Sciatic nerve (tissue), 2 donors: ENCODE measurements at regions not wholly inside any gene's neighbourhood (a gene's known extent, or its start where the extent isn't known, plus 50 kb on each side); places are given as distances from the start of the nearest gene placed in this dataset.
"Not testable (repeated sequence)": the region's sequence is repeated elsewhere in the genome, so short reads cannot be mapped to it uniquely, and the experiment has no call there.

ENCODE experiments used
- ATAC-seq: fragments of 200-7000 bp; cut with Tn5 transposase; one replicate; pipeline ENCODE4 v1.9.1; 2020; ENCODE audit warnings: mild to moderate bottlenecking, moderate library complexity
- DNase-seq: peaks from one replicate; pipeline ENCODE4 v3.0.0-alpha.2; 2020; ENCODE audit warnings: low spot score
- intact Hi-C: fragments of 100-400 bp; cut with DNase I; formaldehyde crosslinking; loops from one replicate; pipeline ENCODE4 v1.14.2; 2022
- donor health status: DM: no; HTN: no; CAD: no.
- donor health status: DM: no; HTN: no; CAD: no.

GRCh38 chr2:145421841-145422240 lies 901.9 kb upstream of the ZEB2 start:
- no peak for DNase-seq
- intact Hi-C loops: no loop called here
- ATAC-seq: no peak

DNA sequence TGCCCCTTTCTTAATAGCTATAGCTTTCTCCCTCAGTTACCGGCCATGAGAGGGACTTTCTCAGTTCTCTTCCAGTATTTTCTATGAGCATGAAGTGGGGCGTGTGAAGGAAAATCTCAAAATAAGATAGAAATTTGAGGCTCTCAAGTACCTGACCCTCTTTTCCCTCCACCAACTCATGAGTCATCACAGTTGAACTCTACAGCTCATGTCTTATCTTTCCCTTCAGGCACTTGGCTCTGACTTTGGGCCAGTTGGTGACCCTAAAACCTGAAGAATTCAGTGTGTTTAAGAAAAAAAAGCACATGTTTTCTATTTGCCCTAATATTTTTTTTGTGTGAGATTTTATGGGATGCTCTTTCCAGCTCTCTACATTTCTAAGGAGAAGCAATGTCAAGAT lies 896.7 kb upstream of the ZEB2 start:
- DNase-seq (no peak), ATAC-seq (no peak)
- intact Hi-C loops: no loop called here

- ATAC-seq (no peak), DNase-seq (no peak)
- intact Hi-C loops: no loop called here
Measured at GRCh38 chr2:145415151-145415550, 895.2 kb upstream of the ZEB2 start.

GRCh38 chr2:145413261-145414030 lies 893.5 kb upstream of the ZEB2 start:
- ATAC-seq: no peak
- no peak for DNase-seq
- intact Hi-C loops: no loop called here

- intact Hi-C loops: no loop called here
- no peak for ATAC-seq
- no peak for DNase-seq
Measured at GRCh38 chr2:145412155-145412554, 892.2 kb upstream of the ZEB2 start.

GRCh38 chr2:145411493-145411892 lies 891.6 kb upstream of the ZEB2 start:
- DNase-seq: no peak
- intact Hi-C loops: no loop called here
- ATAC-seq: no peak

DNA sequence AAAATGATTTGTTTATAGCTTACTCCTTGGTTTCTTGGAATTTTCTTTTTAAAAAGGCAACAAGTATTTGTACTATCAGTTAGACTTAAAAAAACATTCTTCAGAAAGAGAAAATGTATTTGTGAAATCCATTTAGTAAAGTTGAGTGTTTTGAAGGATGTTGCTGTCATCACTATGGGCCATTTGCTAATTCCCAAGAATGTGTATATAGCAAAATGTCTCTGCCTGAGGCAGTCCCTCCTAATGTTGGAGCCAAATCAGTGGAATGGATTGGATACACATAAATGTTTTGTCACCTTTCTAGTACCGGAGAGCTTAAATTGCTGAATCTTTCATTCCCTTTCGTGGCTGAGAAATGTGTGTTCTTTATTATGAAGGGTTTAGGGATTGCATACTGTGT lies 890.2 kb upstream of the ZEB2 start:
- no peak for DNase-seq
- no peak for ATAC-seq
- intact Hi-C loops: no loop called here

GRCh38 chr2:145408980-145409379 lies 889.1 kb upstream of the ZEB2 start:
- intact Hi-C loops: no loop called here
- ATAC-seq (no peak), DNase-seq (no peak)

DNA sequence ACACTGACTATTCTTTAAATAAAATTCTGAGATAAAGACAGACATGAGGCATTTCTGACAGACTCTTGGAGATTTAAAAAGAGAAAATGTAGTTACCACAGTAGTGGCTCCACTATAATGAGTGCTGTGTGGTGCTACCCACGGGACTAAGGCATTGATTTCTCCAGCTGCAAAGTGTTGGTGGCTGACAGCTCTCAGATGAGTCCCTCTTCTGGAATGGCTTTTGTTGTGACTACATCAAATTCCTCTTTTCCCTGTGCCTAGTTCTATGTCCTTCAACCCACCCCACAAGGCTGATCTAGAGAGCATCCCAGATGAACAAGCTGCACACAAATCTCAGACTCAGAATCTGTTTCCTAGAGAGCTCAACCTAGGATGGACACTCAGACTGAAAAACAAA lies 884.8 kb upstream of the ZEB2 start:
- intact Hi-C loops: no loop called here
- DNase-seq (no peak), ATAC-seq (no peak)

DNA sequence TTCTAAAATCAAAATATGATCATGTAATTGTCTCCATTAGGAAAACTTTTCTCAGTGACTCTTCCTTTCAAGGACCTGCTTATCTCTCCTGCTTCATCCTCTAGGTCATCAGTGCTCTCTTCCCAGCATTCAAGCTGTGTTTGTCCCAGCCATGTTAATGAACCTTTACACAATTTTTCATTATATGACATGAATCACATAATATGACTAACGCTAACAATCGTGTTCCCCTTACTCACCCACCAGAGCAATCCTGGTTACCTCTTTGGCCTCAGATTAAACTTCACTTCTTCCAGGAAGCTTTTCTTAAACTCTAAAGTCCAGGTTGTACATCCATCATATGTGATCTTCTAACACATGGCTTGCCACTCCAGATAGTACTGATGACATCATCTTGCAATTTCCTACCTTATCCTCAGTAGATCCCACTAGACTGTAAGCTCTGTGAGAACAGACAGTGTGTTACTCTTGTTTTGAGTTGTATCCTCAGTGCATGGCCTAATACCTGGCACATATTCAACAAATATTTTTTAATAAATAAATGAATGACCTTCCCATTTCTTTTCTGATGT lies 882.9 kb upstream of the ZEB2 start:
- ATAC-seq (no peak), DNase-seq (no peak)
- intact Hi-C loops: no loop called here

DNA sequence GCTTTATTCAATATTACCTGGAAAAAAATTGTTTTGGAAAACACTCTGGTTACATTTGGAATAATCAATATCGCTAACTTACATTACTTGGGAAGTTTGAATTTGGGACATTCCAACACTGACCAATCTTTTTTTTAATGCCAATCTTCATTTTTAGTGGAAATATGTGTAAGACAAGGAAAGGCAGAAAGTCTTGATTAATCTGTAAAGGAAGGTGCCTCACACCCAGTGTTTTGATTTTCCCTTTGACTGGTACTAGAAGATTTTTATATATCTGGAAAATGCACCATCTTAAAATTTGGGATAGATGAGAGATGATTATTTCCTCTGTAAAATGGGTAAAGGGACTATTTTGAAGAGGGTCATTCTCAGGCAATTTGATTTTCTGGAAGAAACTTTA lies 879.2 kb upstream of the ZEB2 start:
- DNase-seq (no peak), ATAC-seq (no peak)
- intact Hi-C loops: no loop called here

- DNase-seq: no peak
- intact Hi-C loops: no loop called here
- ATAC-seq: no peak
Measured at GRCh38 chr2:145394181-145394580, 874.3 kb upstream of the ZEB2 start.

- intact Hi-C loops: no loop called here
- ATAC-seq (no peak), DNase-seq (no peak)
Measured at GRCh38 chr2:145386973-145387372, 867.1 kb upstream of the ZEB2 start.

- DNase-seq (no peak), ATAC-seq (no peak)
- intact Hi-C loops: no loop called here
Measured at GRCh38 chr2:145383961-145384360, 864.0 kb upstream of the ZEB2 start.

- no peak for ATAC-seq
- intact Hi-C loops: no loop called here
- DNase-seq: no peak
Measured at GRCh38 chr2:145380436-145381017, 860.6 kb upstream of the ZEB2 start.

DNA sequence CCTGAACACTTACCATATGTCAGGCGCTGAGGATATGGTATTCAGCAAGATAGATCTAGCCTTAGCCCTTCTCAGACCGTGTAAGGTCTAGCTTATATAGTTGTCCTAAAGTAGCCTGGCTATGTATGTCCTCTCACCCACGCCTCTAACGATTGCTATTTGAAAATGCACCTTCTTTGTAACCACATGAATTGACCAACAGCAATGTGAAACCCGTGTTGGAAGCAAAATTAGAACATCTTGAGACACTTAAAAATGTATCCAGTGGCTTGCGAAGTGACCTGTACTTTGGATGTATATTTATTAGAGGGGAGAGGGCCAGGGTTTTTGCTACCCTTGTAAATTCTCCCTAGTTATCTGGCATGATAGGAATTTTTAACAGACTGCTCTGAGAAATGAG lies 860.0 kb upstream of the ZEB2 start:
- DNase-seq (no peak), ATAC-seq (no peak)
- intact Hi-C loops: no loop called here

DNA sequence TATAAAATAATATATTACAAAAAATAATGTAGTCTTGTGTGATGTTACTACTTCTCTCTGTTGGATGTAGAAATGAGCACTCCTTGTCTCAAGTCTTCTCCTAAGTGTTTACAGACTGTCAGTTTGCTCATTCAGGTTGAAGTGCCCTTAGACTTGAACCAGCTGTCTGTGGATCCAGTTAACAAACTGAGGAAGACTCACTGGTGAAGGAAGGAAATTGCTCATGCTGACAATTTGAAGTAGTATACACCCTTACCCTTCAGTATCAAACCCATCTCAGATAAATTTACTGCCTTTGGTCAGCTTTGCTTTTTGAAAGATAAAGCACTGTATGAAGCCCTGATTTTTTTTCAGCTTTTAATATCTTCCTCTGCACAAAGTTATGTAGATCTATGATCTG lies 854.2 kb upstream of the ZEB2 start:
- ATAC-seq (no peak), DNase-seq (no peak)
- intact Hi-C loops: no loop called here

GRCh38 chr2:145367334-145367733 lies 847.4 kb upstream of the ZEB2 start:
- DNase-seq, ATAC-seq, intact Hi-C loops: not testable (repeated sequence)

GRCh38 chr2:145366341-145366740 lies 846.4 kb upstream of the ZEB2 start:
- DNase-seq (no peak), ATAC-seq (no peak)
- intact Hi-C loops: no loop called here

DNA sequence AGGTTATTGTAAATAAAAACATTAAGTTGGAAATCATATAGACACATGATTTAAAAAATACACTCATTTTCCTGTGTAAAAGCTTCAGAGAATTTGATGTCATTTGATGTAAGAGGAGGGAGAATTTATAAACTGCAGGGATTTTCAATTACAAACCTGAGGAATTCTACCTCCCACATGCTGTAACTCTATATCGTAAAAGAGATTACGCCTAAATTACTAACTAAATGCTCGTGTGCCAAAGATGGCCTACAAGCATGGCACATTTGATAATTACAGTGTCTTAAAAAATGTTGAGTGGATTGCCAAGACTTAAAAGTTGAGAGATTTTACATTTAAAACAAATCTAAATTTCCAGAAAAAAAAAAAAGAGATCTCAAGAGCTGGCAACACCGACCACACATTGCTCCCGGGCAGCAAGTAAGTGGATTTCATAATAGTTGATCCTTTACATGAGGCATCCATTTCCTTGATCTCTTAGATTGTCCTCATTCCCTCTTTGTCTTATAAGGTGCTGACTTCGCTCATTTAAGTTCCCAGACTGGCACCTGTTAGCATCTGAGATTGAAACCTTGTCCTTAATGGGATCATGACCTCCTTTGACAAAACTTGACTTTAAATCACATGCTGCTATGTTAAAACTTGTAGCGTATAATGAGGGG lies 840.3 kb upstream of the ZEB2 start:
- intact Hi-C loops: no loop called here
- no peak for DNase-seq
- no peak for ATAC-seq
